ENCODE measurements at regions not wholly inside any gene's neighbourhood (a gene's known extent, or its start where the extent isn't known, plus 50 kb on each side); places are given as distances from the start of the nearest gene placed in this dataset.

GRCh38 chr1:63713627-63714481, 60.0 kb upstream of the ROR1 start:
- Histone ChIP-seq H3K4me1 (peaks cover 0 to 3% (median 0%) of the 10 kb centered on the region in 4 donors), H3K9me3 (no peaks in the 10 kb centered on the region), H3K4me3 (no peak overlapping the region), H3K27me3 (no peaks in the 10 kb centered on the region), H3K36me3 (no peaks in the 10 kb centered on the region), H3K27ac (no peak overlapping the region)
- in situ Hi-C loops (cut with MboI; ENCODE audit: low pct_ligation_motif_present in 1 of 4, low pct_unique_long_range_greater_than_20kb in 1 of 4, low sequenced_read_pairs in 3 of 4) (no loop called here), intact Hi-C loops (cut with DNase I; ENCODE audit: low total_unique reads) (no loop called here)
- WGBS, 2 donors (ENCODE audit: low coverage in 1 of 2) = 73 to 78% methylated on average over 2 to 6 of the region's 6 CpGs
- TF ChIP-seq EP300 (IDR thresholded peaks at IDR 0.05; ENCODE audit: low read depth) (no peak), POLR2AphosphoS5 (IDR thresholded peaks at IDR 0.05) (no peak), POLR2A (IDR thresholded peaks at IDR 0.05) (no peak)
- TF ChIP-seq, protein P1, sequence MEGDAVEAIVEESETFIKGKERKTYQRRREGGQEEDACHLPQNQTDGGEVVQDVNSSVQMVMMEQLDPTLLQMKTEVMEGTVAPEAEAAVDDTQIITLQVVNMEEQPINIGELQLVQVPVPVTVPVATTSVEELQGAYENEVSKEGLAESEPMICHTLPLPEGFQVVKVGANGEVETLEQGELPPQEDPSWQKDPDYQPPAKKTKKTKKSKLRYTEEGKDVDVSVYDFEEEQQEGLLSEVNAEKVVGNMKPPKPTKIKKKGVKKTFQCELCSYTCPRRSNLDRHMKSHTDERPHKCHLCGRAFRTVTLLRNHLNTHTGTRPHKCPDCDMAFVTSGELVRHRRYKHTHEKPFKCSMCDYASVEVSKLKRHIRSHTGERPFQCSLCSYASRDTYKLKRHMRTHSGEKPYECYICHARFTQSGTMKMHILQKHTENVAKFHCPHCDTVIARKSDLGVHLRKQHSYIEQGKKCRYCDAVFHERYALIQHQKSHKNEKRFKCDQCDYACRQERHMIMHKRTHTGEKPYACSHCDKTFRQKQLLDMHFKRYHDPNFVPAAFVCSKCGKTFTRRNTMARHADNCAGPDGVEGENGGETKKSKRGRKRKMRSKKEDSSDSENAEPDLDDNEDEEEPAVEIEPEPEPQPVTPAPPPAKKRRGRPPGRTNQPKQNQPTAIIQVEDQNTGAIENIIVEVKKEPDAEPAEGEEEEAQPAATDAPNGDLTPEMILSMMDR (IDR thresholded peaks at IDR 0.05) = no peak
- peak; percentile 39 for DNase-seq

DNA sequence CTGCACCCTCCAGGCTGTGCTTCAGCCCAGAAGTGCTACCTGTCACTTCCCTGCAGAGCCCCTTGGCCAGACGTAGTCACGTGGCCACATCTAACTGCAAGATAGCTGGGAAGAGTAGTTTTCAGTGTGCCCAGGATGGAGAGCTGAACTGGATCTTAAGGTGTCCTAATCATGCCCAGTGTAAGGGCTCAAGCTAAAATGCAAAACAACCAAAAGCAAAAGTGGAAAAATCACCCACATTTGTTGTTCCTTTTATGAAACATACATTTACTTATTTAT, 59.4 kb upstream of the ROR1 start:
- in situ Hi-C loops (cut with MboI; ENCODE audit: low pct_ligation_motif_present in 1 of 4, low pct_unique_long_range_greater_than_20kb in 1 of 4, low sequenced_read_pairs in 3 of 4) (no loop called here), intact Hi-C loops (cut with DNase I; ENCODE audit: low total_unique reads) (no loop called here)
- Histone ChIP-seq H3K27me3 (no peaks in the 10 kb centered on the region), H3K36me3 (no peaks in the 10 kb centered on the region), H3K9me3 (no peaks in the 10 kb centered on the region), H3K27ac (no peak overlapping the region), H3K4me1 (peaks cover 0 to 3% (median 0%) of the 10 kb centered on the region in 4 donors), H3K4me3 (no peak overlapping the region)
- 44% methylated on average over 2 of the region's 2 CpGs; no CpG with 5 or more reads in 1 of the 2 donors for WGBS, 2 donors (ENCODE audit: low coverage in 1 of 2)
- TF ChIP-seq POLR2A (IDR thresholded peaks at IDR 0.05) = no peak
- no peak for TF ChIP-seq EP300 (IDR thresholded peaks at IDR 0.05; ENCODE audit: low read depth)
- DNase-seq = no peak

- no peak for DNase-seq
- no peak overlapping the region for H3K4me3 ChIP-seq
- WGBS, 2 donors (ENCODE audit: low coverage in 1 of 2) = 70% methylated on average over 4 of the region's 4 CpGs; no CpG with 5 or more reads in 1 of the 2 donors
- H3K27ac ChIP-seq = no peak overlapping the region
- TF ChIP-seq POLR2A (IDR thresholded peaks at IDR 0.05) = no peak
- TF ChIP-seq POLR2AphosphoS5 (IDR thresholded peaks at IDR 0.05) = no peak
- no peak for TF ChIP-seq EP300 (IDR thresholded peaks at IDR 0.05; ENCODE audit: low read depth)
- TF ChIP-seq, protein P1 (IDR thresholded peaks at IDR 0.05) = no peak
- in situ Hi-C loops (cut with MboI; ENCODE audit: low pct_ligation_motif_present in 1 of 4, low pct_unique_long_range_greater_than_20kb in 1 of 4, low sequenced_read_pairs in 3 of 4) (no loop called here), intact Hi-C loops (cut with DNase I; ENCODE audit: low total_unique reads) (no loop called here)
- H3K9me3 ChIP-seq = no peaks in the 10 kb centered on the region
- peaks cover 0 to 3% (median 0%) of the 10 kb centered on the region in 4 donors for H3K4me1 ChIP-seq
- no peaks in the 10 kb centered on the region for H3K36me3 ChIP-seq
- H3K27me3 ChIP-seq = no peaks in the 10 kb centered on the region
These were observed 56.2 kb upstream of the ROR1 start for GRCh38 chr1:63717511-63718065.

- in situ Hi-C loops (cut with MboI; ENCODE audit: low pct_ligation_motif_present in 1 of 4, low pct_unique_long_range_greater_than_20kb in 1 of 4, low sequenced_read_pairs in 3 of 4) = no loop called here
- no peaks in the 10 kb centered on the region for H3K27me3 ChIP-seq
- no peak for TF ChIP-seq POLR2AphosphoS5 (IDR thresholded peaks at IDR 0.05)
- TF ChIP-seq, protein P1 (IDR thresholded peaks at IDR 0.05) = no peak
- no peak for TF ChIP-seq POLR2A (IDR thresholded peaks at IDR 0.05)
- no peak for TF ChIP-seq EP300 (IDR thresholded peaks at IDR 0.05; ENCODE audit: low read depth)
- no peak overlapping the region for H3K4me3 ChIP-seq
- WGBS, 2 donors (ENCODE audit: low coverage in 1 of 2) = 29 to 79% methylated on average over 1 to 4 of the region's 4 CpGs
- H3K9me3 ChIP-seq = no peaks in the 10 kb centered on the region
- DNase-seq = no peak
- H3K36me3 ChIP-seq = no peaks in the 10 kb centered on the region
- H3K4me1 ChIP-seq = peaks cover 0 to 3% (median 0%) of the 10 kb centered on the region in 4 donors
- intact Hi-C loops (cut with DNase I; ENCODE audit: low total_unique reads) = no loop called here
- H3K27ac ChIP-seq = no peak overlapping the region
These were observed 55.3 kb upstream of the ROR1 start for GRCh38 chr1:63718541-63718970.

Measured in transverse colon (tissue), 4 donors.